Hepatocyte (in vitro differentiated cells): ENCODE measurements at regions not wholly inside any gene's neighbourhood (a gene's known extent, or its start where the extent isn't known, plus 50 kb on each side); places are given as distances from the start of the nearest gene placed in this dataset.

ENCODE experiments used
- EZH2 ChIP-seq: fragments of 200-600 bp; sonication (generic); IDR thresholded peaks from 2 replicates; pipeline ENCODE4 v1.6.1; 2016; ENCODE audit warnings: antibody characterized with exemption, mild to moderate bottlenecking, borderline replicate concordance
- EZH2phosphoT487 ChIP-seq: fragments of 200-600 bp; sonication (generic); IDR thresholded peaks from one replicate; pipeline ENCODE4 v1.6.1; 2018; ENCODE audit warnings: antibody characterized with exemption, mild to moderate bottlenecking, low read depth, moderate library complexity; ENCODE audit not compliant: unreplicated experiment, severe bottlenecking
- TF ChIP-seq, protein P1 (sequence below): fragments of 200-600 bp; sonication (generic); IDR thresholded peaks from 2 replicates; pipeline ENCODE4 v1.5.1; 2016; ENCODE audit warnings: antibody characterized with exemption, mild to moderate bottlenecking; ENCODE audit not compliant: poor library complexity

DNA sequence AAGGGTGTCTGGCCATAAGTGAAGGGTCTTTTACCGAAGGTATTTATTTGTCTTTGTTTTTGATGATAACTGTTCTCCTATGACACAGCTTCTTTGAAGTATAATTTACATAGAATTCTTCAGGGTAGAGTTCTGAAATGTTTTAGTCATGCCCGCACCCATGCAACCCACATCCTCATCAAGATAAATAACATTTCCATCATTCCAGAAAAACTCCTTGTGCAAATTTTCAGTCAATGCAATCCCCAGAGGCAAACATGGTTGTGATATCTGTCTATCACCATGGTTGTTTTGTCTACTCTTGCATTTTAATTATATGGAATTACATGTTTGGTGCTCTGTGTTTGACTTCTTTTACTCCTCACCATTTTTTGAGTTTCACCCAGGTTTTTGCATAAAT lies 837.8 kb downstream of the AACS start:
- TF ChIP-seq, protein P1, sequence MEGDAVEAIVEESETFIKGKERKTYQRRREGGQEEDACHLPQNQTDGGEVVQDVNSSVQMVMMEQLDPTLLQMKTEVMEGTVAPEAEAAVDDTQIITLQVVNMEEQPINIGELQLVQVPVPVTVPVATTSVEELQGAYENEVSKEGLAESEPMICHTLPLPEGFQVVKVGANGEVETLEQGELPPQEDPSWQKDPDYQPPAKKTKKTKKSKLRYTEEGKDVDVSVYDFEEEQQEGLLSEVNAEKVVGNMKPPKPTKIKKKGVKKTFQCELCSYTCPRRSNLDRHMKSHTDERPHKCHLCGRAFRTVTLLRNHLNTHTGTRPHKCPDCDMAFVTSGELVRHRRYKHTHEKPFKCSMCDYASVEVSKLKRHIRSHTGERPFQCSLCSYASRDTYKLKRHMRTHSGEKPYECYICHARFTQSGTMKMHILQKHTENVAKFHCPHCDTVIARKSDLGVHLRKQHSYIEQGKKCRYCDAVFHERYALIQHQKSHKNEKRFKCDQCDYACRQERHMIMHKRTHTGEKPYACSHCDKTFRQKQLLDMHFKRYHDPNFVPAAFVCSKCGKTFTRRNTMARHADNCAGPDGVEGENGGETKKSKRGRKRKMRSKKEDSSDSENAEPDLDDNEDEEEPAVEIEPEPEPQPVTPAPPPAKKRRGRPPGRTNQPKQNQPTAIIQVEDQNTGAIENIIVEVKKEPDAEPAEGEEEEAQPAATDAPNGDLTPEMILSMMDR: no peak
- TF ChIP-seq EZH2: no peak
- TF ChIP-seq EZH2phosphoT487: no peak
